NCI-H524 treated with DMSO at 0.1 percent for 48 hours (cell line): ENCODE measurements at regions not wholly inside any gene's neighbourhood (a gene's known extent, or its start where the extent isn't known, plus 50 kb on each side); places are given as distances from the start of the nearest gene placed in this dataset.

Source experiments
- DNase-seq: peaks from one replicate; lab custom pipeline; 2025; lab: John Stamatoyannopoulos, UW

DNA sequence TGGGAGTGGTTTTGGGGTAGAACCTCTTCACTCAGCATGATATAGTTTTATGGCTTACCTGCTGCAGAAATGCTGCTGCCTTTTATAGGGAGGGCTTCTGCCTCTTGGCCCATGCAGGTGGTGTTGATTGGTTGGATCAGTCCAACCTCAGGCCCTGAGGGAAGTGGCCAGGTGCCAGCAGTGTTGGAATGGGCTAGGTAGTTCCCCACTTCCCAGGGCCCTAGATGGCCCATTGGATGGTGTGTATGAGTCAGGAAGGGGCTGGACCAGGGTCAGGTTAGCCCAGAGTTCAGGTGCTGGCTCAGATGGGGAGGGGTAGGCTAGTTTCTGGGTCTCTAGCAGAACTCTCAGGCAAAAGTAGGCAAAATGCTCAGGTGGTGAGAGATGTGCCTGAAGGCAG is 455.5 kb downstream of the CCSER2 start:
- no peak for DNase-seq

GRCh38 chr10:84784749-84785148 is 456.4 kb downstream of the CCSER2 start:
- DNase-seq, result no peak

DNA sequence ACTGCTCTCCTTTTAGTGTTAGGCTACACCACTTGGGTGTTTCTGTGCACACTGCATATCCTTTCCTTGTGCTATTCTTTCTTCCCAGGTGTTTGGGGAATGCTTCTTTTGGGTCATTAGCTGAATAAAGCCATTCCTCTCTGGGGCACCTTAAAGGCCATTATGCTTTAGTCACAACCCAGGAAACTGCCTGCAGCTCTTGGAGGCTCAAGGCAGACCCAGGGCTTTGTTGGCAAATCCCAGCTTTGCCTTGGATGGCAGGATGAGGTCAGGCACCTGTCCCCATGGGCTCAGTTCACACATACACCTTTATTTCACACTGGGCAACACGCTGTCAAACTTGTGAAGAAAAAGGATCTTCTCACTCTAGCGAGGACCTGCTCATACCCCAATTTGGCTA is 460.6 kb downstream of the CCSER2 start:
- no peak for DNase-seq

- DNase-seq, result no peak
These were observed 469.9 kb downstream of the CCSER2 start for GRCh38 chr10:84798312-84798711.

GRCh38 chr10:84801156-84801555 is 472.8 kb downstream of the CCSER2 start:
- DNase-seq, result no peak

DNA sequence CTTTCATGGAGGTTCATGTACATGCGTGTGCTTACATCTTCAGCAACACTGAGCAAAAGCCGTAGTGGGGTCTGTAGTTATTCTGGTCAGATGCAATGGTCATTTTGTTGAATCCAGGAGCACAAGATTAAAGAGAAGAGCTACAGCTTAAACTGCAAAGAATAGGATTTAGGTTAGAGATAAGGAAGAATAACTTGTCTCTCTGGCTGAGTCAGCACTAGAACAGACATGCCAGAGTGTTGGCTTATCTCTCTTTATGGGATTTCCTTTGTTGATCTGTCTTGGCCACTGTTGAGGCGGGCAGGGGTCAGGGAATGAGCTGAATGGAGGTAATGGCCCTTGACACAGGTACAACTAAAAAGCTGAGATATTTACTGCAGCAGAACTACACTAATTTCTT is 473.5 kb downstream of the CCSER2 start:
- DNase-seq, result no peak

- no peak for DNase-seq
These were observed 476.8 kb downstream of the CCSER2 start for GRCh38 chr10:84805149-84805548.

DNA sequence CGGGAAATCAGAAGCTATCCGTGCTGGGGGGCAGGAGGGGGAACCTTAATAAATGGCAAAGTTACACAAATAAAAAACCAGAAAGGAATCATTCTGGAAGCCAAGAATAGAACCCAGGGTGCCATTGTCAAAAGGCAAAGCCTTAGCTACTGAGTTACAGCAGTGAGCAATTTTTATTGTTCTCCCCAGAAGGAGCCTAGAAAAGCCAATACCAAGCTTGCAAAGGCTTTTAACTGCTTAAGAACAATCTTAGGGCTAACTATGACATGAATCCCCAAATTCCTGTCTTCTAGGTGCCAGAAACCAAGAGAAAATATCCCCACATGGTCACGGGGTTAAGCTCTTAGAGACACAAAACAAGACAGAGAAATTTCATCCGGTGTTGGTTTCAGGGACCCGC is 482.7 kb downstream of the CCSER2 start:
- no peak for DNase-seq

GRCh38 chr10:84818961-84819360 is 490.6 kb downstream of the CCSER2 start:
- peak; percentile 15 for DNase-seq

- DNase-seq, result no peak
These were observed 491.7 kb downstream of the CCSER2 start for GRCh38 chr10:84820120-84820519.

GRCh38 chr10:84820596-84820995 is 492.2 kb downstream of the CCSER2 start:
- no peak for DNase-seq

DNA sequence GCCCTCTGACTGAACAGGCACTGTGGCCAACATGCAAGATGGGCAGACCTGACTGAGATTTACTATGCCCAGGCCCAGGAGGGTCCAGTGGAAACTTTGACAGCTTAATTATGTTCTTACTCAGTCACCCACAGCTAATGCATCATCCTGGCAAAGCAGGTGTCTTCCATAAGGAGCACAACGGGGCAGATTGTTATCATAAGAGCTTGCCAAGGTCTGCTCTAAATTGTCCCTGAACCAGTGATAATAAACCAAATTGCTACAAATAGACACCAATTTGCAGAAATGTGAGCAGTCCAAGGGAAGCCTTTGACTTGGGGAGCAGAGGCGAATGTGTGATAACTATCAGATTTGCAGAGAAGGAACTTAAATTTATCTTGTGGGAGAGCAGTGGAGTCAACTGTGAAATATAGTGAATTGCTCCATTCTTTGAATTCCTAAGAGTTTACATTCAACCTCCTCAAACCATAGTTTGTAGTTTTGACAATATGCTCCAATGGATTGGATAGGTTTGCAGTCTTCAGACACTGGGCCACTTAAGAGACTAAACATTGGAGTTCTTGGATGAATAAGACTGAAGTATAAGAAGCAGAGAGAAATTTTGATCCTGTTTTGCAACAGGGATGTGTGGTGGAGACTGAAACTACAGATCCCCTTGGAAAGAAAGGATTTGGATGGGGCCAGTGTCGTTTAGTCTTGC is 494.7 kb downstream of the CCSER2 start:
- DNase-seq, result no peak

- DNase-seq, result no peak
These were observed 496.1 kb downstream of the CCSER2 start for GRCh38 chr10:84824525-84824924.

GRCh38 chr10:84825330-84825729 is 496.9 kb downstream of the CCSER2 start:
- DNase-seq, result peak; percentile 53

GRCh38 chr10:84826704-84827103 is 498.3 kb downstream of the CCSER2 start:
- no peak for DNase-seq

DNA sequence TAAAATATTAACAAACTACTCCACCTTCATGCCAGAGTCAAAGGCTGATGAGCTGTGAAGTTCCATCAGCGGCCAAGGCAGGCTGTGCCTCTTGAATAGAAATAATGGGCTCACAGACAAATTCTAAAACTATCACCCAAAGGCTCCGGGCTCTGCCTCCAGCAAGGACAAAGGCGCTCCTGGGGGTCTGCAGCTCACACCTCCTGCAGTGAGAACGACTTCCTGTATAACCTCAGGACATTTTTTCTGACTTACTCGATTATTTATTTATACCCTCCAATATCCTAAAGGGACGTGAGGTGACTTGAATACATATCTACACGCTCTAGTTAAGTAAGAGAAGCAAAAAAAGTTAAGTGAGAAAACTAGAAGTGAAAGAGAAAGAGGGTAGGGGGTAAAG is 500.7 kb downstream of the CCSER2 start:
- no peak for DNase-seq

GRCh38 chr10:84837041-84837812 is 508.8 kb downstream of the CCSER2 start:
- no peak for DNase-seq

GRCh38 chr10:84837877-84838276 is 509.5 kb downstream of the CCSER2 start:
- no peak for DNase-seq

DNA sequence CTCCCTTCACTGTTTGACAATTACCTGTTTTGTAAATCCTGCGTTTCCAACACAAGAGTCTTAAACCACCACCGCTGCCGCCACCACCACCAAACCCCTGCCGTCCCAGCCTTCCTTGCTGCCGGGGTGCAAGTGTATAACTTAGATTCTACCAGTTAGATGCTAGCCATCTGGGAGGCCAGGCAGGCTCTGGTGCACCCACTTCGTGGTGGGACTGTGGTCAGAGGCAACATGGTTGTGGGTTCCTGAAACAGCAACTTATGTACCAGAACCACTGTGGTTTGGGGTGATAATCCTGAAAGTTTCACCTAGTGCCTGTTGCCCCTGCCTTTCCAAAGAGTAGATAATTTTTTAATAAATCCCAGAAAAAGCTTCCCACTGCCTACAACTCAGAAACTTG is 510.5 kb downstream of the CCSER2 start:
- DNase-seq, result no peak

DNA sequence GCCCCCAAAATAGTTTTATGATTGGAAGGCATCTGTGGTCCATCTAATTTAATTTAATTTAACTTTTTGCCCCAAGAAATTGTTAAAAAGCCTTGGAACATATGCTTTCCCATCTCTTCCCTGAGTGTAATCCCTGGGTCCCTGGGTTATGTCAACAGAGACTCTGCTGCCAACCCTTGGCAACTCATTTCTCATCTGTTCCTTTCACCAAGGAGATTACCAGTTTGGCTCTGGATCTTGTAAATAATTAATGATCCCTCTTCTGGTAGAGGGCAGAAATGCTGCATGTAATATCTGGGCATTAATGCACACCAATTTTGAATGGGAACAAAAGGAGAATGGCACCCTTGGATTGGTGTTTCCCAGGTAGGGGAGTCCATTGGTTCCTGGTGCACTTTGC is 514.2 kb downstream of the CCSER2 start:
- no peak for DNase-seq

- DNase-seq, result no peak
These were observed 516.1 kb downstream of the CCSER2 start for GRCh38 chr10:84844461-84844860.

- DNase-seq, result no peak
These were observed 517.4 kb downstream of the CCSER2 start for GRCh38 chr10:84845628-84846261.

- no peak for DNase-seq
These were observed 518.4 kb downstream of the CCSER2 start for GRCh38 chr10:84846658-84847316.
